ENCODE measurements at regions not wholly inside any gene's neighbourhood (a gene's known extent, or its start where the extent isn't known, plus 50 kb on each side); places are given as distances from the start of the nearest gene placed in this dataset.

GRCh38 chr18:40013001-40013609 lies 1941.9 kb upstream of the PIK3C3 start:
- no peak overlapping the region for H3K27ac ChIP-seq (replicated peaks; ENCODE audit: low read length)
- no peaks in the 10 kb centered on the region for H3K36me3 ChIP-seq (replicated peaks in 1 of 2; ENCODE audit: control insufficient read depth in 2 of 2, insufficient read depth in 2 of 2, low read length in 2 of 2)
- H3K23ac ChIP-seq (ENCODE audit: low read depth, low read length, poor library complexity) = no peak overlapping the region
- no peak overlapping the region for H2AFZ ChIP-seq (ENCODE audit: low read length)
- no peak overlapping the region for H4K8ac ChIP-seq (ENCODE audit: low read depth, low read length)
- no peak overlapping the region for H2BK5ac ChIP-seq (ENCODE audit: low read length)
- H2BK15ac ChIP-seq (ENCODE audit: low read length) = no peak overlapping the region
- no peak overlapping the region for H2AK5ac ChIP-seq (ENCODE audit: low read depth, low read length)
- no peak overlapping the region for H2BK12ac ChIP-seq (ENCODE audit: low read length)
- H3K4me2 ChIP-seq (ENCODE audit: insufficient read depth, low read length, poor library complexity, severe bottlenecking) = no peak overlapping the region
- no peaks in the 10 kb centered on the region for H3K9me3 ChIP-seq (replicated peaks in 1 of 2; ENCODE audit: control insufficient read depth in 2 of 2, insufficient read depth in 1 of 2, low read depth in 1 of 2, low read length in 2 of 2)
- no peak overlapping the region for H3K4ac ChIP-seq (ENCODE audit: low read length)
- no peak overlapping the region for H3K18ac ChIP-seq (ENCODE audit: low read length)
- no peak for DNase-seq (ENCODE audit: low spot score)
- H3K79me1 ChIP-seq (ENCODE audit: low read depth, low read length) = no peaks in the 10 kb centered on the region
- no peak overlapping the region for H4K91ac ChIP-seq (ENCODE audit: low read depth, low read length, poor library complexity)
- no peaks in the 10 kb centered on the region for H3K27me3 ChIP-seq (ENCODE audit: control insufficient read depth in 3 of 3, insufficient read depth in 3 of 3, low read depth in 1 of 3, low read length in 3 of 3)
- no peak overlapping the region for H3K4me3 ChIP-seq (ENCODE audit: low read length in 2 of 2)
- H3K9ac ChIP-seq (ENCODE audit: low read depth, low read length, poor library complexity) = no peak overlapping the region
- no peak overlapping the region for H3K14ac ChIP-seq (ENCODE audit: low read length)
- peaks cover 6 to 12% of the 10 kb centered on the region in 2 donors for H3K4me1 ChIP-seq (ENCODE audit: control insufficient read depth in 2 of 2, insufficient read depth in 1 of 2, low read depth in 1 of 2, low read length in 2 of 2)
- H2BK120ac ChIP-seq (ENCODE audit: low read depth, low read length) = no peak overlapping the region

GRCh38 chr18:40011201-40011600 lies 1943.8 kb upstream of the PIK3C3 start:
- H3K18ac ChIP-seq (ENCODE audit: low read length) = no peak overlapping the region
- H2BK5ac ChIP-seq (ENCODE audit: low read length) = no peak overlapping the region
- H3K9ac ChIP-seq (ENCODE audit: low read depth, low read length, poor library complexity) = no peak overlapping the region
- DNase-seq (ENCODE audit: low spot score) = no peak
- peaks cover 5 to 6% of the 10 kb centered on the region in 2 donors for H3K4me1 ChIP-seq (ENCODE audit: control insufficient read depth in 2 of 2, insufficient read depth in 1 of 2, low read depth in 1 of 2, low read length in 2 of 2)
- no peak overlapping the region for H3K27ac ChIP-seq (replicated peaks; ENCODE audit: low read length)
- H3K9me3 ChIP-seq (replicated peaks in 1 of 2; ENCODE audit: control insufficient read depth in 2 of 2, insufficient read depth in 1 of 2, low read depth in 1 of 2, low read length in 2 of 2) = no peaks in the 10 kb centered on the region
- no peak overlapping the region for H3K4ac ChIP-seq (ENCODE audit: low read length)
- WGBS, 2 donors (ENCODE audit: extremely low coverage in 2 of 2, insufficient read length in 2 of 2, insufficient replicate concordance in 1 of 2) = no CpG with 5 or more reads among the region's 1 CpG
- H2BK120ac ChIP-seq (ENCODE audit: low read depth, low read length) = no peak overlapping the region
- no peak overlapping the region for H3K23ac ChIP-seq (ENCODE audit: low read depth, low read length, poor library complexity)
- H2BK12ac ChIP-seq (ENCODE audit: low read length) = no peak overlapping the region
- H2BK15ac ChIP-seq (ENCODE audit: low read length) = no peak overlapping the region
- no peak overlapping the region for H3K4me3 ChIP-seq (ENCODE audit: low read length in 2 of 2)
- H4K91ac ChIP-seq (ENCODE audit: low read depth, low read length, poor library complexity) = no peak overlapping the region
- H3K79me1 ChIP-seq (ENCODE audit: low read depth, low read length) = no peaks in the 10 kb centered on the region
- no peak overlapping the region for H3K14ac ChIP-seq (ENCODE audit: low read length)
- no peak overlapping the region for H2AFZ ChIP-seq (ENCODE audit: low read length)
- H3K36me3 ChIP-seq (replicated peaks in 1 of 2; ENCODE audit: control insufficient read depth in 2 of 2, insufficient read depth in 2 of 2, low read length in 2 of 2) = no peaks in the 10 kb centered on the region
- H3K27me3 ChIP-seq (ENCODE audit: control insufficient read depth in 3 of 3, insufficient read depth in 3 of 3, low read depth in 1 of 3, low read length in 3 of 3) = no peaks in the 10 kb centered on the region
- no peak overlapping the region for H4K8ac ChIP-seq (ENCODE audit: low read depth, low read length)
- H3K4me2 ChIP-seq (ENCODE audit: insufficient read depth, low read length, poor library complexity, severe bottlenecking) = no peak overlapping the region
- H2AK5ac ChIP-seq (ENCODE audit: low read depth, low read length) = no peak overlapping the region

DNA sequence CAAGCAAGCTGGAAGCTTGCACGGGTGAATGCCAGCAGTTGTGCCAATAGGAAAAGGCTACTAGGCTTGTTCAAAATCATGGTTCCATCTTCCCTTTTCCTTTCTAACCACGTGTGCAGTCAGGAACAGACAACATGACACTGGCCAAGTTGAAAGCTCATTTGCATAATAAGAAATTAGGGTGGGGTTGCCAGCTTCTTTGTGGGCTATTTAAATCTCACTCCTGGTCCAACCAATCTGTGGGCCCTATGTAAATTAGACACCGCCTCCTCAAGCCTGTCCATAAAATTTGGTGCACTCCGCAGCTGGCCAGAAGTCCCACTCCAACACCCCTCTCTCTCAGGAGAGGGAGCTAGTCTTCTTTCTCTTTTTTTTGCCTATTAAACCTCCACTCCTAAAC lies 1948.4 kb upstream of the PIK3C3 start:
- Histone ChIP-seq H2BK120ac (ENCODE audit: low read depth, low read length) (no peak overlapping the region), H2AFZ (ENCODE audit: low read length) (no peak overlapping the region), H3K23ac (ENCODE audit: low read depth, low read length, poor library complexity) (no peak overlapping the region), H3K4me2 (ENCODE audit: insufficient read depth, low read length, poor library complexity, severe bottlenecking) (no peak overlapping the region), H3K4ac (ENCODE audit: low read length) (no peak overlapping the region), H2BK12ac (ENCODE audit: low read length) (no peak overlapping the region), H3K4me3 (ENCODE audit: low read length in 2 of 2) (no peak overlapping the region), H2BK5ac (ENCODE audit: low read length) (no peak overlapping the region), H3K14ac (ENCODE audit: low read length) (no peak overlapping the region), H3K79me1 (ENCODE audit: low read depth, low read length) (no peaks in the 10 kb centered on the region), H3K9ac (ENCODE audit: low read depth, low read length, poor library complexity) (no peak overlapping the region), H4K8ac (ENCODE audit: low read depth, low read length) (no peak overlapping the region), H4K91ac (ENCODE audit: low read depth, low read length, poor library complexity) (no peak overlapping the region), H2AK5ac (ENCODE audit: low read depth, low read length) (no peak overlapping the region), H3K9me3 (replicated peaks in 1 of 2; ENCODE audit: control insufficient read depth in 2 of 2, insufficient read depth in 1 of 2, low read depth in 1 of 2, low read length in 2 of 2) (no peaks in the 10 kb centered on the region), H3K36me3 (replicated peaks in 1 of 2; ENCODE audit: control insufficient read depth in 2 of 2, insufficient read depth in 2 of 2, low read length in 2 of 2) (no peaks in the 10 kb centered on the region), H3K27me3 (ENCODE audit: control insufficient read depth in 3 of 3, insufficient read depth in 3 of 3, low read depth in 1 of 3, low read length in 3 of 3) (no peaks in the 10 kb centered on the region), H3K4me1 (ENCODE audit: control insufficient read depth in 2 of 2, insufficient read depth in 1 of 2, low read depth in 1 of 2, low read length in 2 of 2) (no peaks in the 10 kb centered on the region), H3K27ac (replicated peaks; ENCODE audit: low read length) (no peak overlapping the region), H2BK15ac (ENCODE audit: low read length) (no peak overlapping the region), H3K18ac (ENCODE audit: low read length) (no peak overlapping the region)
- WGBS, 2 donors (ENCODE audit: extremely low coverage in 2 of 2, insufficient read length in 2 of 2, insufficient replicate concordance in 1 of 2) = no CpG with 5 or more reads among the region's 4 CpGs
- no peak for DNase-seq (ENCODE audit: low spot score)

DNA sequence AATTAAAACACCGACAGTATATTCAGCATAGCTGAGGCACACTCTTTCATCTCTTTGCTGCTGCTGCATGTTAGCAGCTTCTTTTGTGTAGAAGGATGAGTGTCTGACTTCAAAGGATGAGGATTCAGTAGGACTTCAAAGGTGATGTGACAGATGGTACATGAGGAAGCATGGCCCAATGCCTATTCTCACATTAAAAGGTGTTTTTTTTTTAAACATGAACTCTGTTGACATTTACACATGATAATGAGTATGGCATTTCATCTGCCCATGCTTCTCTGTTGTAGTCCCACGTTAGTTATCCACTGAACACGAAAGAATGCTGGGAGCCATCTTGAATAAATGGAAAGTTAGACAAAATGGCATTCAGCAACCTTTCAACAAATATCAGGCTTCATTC lies 1950.8 kb upstream of the PIK3C3 start:
- no CpG with 5 or more reads among the region's 3 CpGs for WGBS, 2 donors (ENCODE audit: extremely low coverage in 2 of 2, insufficient read length in 2 of 2, insufficient replicate concordance in 1 of 2)

More for the DNA sequence above, 1950.8 kb upstream of the PIK3C3 start:
- H3K36me3 ChIP-seq (replicated peaks in 1 of 2; ENCODE audit: control insufficient read depth in 2 of 2, insufficient read depth in 2 of 2, low read length in 2 of 2) = no peaks in the 10 kb centered on the region
- H3K4me2 ChIP-seq (ENCODE audit: insufficient read depth, low read length, poor library complexity, severe bottlenecking) = no peak overlapping the region
- H2BK15ac ChIP-seq (ENCODE audit: low read length) = no peak overlapping the region
- H3K27ac ChIP-seq (replicated peaks; ENCODE audit: low read length) = no peak overlapping the region
- no peaks in the 10 kb centered on the region for H3K4me1 ChIP-seq (ENCODE audit: control insufficient read depth in 2 of 2, insufficient read depth in 1 of 2, low read depth in 1 of 2, low read length in 2 of 2)
- no peak overlapping the region for H4K8ac ChIP-seq (ENCODE audit: low read depth, low read length)
- no peak overlapping the region for H2BK12ac ChIP-seq (ENCODE audit: low read length)
- H3K9ac ChIP-seq (ENCODE audit: low read depth, low read length, poor library complexity) = no peak overlapping the region
- no peak overlapping the region for H2AK5ac ChIP-seq (ENCODE audit: low read depth, low read length)
- no peaks in the 10 kb centered on the region for H3K79me1 ChIP-seq (ENCODE audit: low read depth, low read length)
- H3K4ac ChIP-seq (ENCODE audit: low read length) = no peak overlapping the region
- H3K4me3 ChIP-seq (ENCODE audit: low read length in 2 of 2) = no peak overlapping the region
- no peak overlapping the region for H3K23ac ChIP-seq (ENCODE audit: low read depth, low read length, poor library complexity)
- no peak overlapping the region for H4K91ac ChIP-seq (ENCODE audit: low read depth, low read length, poor library complexity)
- peak overlapping the region; percentile 31 for H2AFZ ChIP-seq (ENCODE audit: low read length)
- H3K14ac ChIP-seq (ENCODE audit: low read length) = no peak overlapping the region
- no peak for DNase-seq (ENCODE audit: low spot score)
- H3K18ac ChIP-seq (ENCODE audit: low read length) = no peak overlapping the region
- H3K27me3 ChIP-seq (ENCODE audit: control insufficient read depth in 3 of 3, insufficient read depth in 3 of 3, low read depth in 1 of 3, low read length in 3 of 3) = no peaks in the 10 kb centered on the region
- H2BK120ac ChIP-seq (ENCODE audit: low read depth, low read length) = no peak overlapping the region
- H2BK5ac ChIP-seq (ENCODE audit: low read length) = no peak overlapping the region
- no peaks in the 10 kb centered on the region for H3K9me3 ChIP-seq (replicated peaks in 1 of 2; ENCODE audit: control insufficient read depth in 2 of 2, insufficient read depth in 1 of 2, low read depth in 1 of 2, low read length in 2 of 2)

All from neuronal stem cell (in vitro differentiated cells).